ENCODE measurements at regions not wholly inside any gene's neighbourhood (a gene's known extent, or its start where the extent isn't known, plus 50 kb on each side); places are given as distances from the start of the nearest gene placed in this dataset.
A peak's percentile ranks its signal among the peaks of the same experiment; 100 is the strongest.
"Not testable (repeated sequence)": the region's sequence is repeated elsewhere in the genome, so short reads cannot be mapped to it uniquely, and the experiment has no call there.

DNA sequence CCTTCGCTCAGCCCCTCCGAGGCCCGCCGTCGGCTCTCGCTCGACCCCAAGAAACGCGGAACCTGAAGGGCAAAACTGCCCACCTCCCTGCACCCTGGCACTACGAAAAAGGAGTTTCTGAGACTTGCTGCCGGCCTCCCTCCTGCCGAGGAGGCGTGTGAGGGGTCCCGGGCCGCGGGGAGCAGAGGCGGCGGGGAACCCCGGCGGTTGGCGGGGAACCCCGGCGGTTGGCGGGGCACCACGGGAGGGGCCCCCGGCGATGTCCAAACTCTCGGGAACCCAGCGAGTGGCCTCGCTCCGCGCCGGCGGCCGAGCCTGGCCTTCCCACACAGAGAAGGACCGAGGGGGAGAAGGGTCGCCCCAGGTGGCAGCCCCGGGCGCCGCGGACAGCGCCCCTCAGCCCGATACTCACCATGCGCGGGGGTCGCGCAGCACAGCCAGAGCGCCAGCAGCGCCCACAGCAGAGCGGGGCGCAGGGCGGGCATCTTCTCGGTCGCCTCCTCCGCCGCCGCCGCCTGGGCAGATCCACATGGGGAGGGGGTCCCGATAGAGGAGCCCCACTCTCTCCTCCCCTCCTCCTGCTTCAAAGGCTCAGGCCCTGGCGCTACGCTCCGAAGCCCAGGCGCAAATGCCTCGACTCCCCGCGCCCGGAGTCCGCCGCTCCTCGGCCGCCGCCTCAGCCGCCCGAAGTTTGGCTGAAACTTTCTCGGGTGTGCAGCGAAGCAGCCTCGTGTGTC lies 69.4 kb upstream of the NUDT4B start:
- H3K27me3 ChIP-seq (ENCODE audit: control insufficient read depth, insufficient read depth, low read length); DNase-seq (ENCODE audit: low read depth); H3K36me3 ChIP-seq (ENCODE audit: control insufficient read depth, insufficient read depth, low read length); POLR2A ChIA-PET; CTCF ChIA-PET: not testable (repeated sequence)
- H3K4me3 ChIP-seq (ENCODE audit: low read depth, low read length), result peak overlapping the region; percentile 52

- POLR2A ChIA-PET, result not testable (repeated sequence)
Measured at GRCh38 chr1:148679787-148680326, 68.7 kb upstream of the NUDT4B start.

GRCh38 chr1:148686735-148687134 lies 61.8 kb upstream of the NUDT4B start:
- H3K4me3 ChIP-seq (ENCODE audit: low read depth, low read length); CTCF ChIA-PET; H3K27me3 ChIP-seq (ENCODE audit: control insufficient read depth, insufficient read depth, low read length); POLR2A ChIA-PET; H3K36me3 ChIP-seq (ENCODE audit: control insufficient read depth, insufficient read depth, low read length); DNase-seq (ENCODE audit: low read depth): not testable (repeated sequence)

More at GRCh38 chr1:148679787-148680326, 68.7 kb upstream of the NUDT4B start:
- peak overlapping the region; percentile 52; the same call in 1 of the 2 replicates for H3K4me3 ChIP-seq (ENCODE audit: low read depth, low read length)
- H3K36me3 ChIP-seq (ENCODE audit: control insufficient read depth, insufficient read depth, low read length); DNase-seq (ENCODE audit: low read depth); H3K27me3 ChIP-seq (ENCODE audit: control insufficient read depth, insufficient read depth, low read length); CTCF ChIA-PET: not testable (repeated sequence)

- not testable (repeated sequence) for H3K27me3 ChIP-seq (ENCODE audit: control insufficient read depth, insufficient read depth, low read length)
Measured at GRCh38 chr1:148687376-148687775, 61.2 kb upstream of the NUDT4B start.

More at GRCh38 chr1:148687376-148687775, 61.2 kb upstream of the NUDT4B start:
- CTCF ChIA-PET; POLR2A ChIA-PET; DNase-seq (ENCODE audit: low read depth); H3K4me3 ChIP-seq (ENCODE audit: low read depth, low read length); H3K36me3 ChIP-seq (ENCODE audit: control insufficient read depth, insufficient read depth, low read length): not testable (repeated sequence)
